ENCODE measurements at regions not wholly inside any gene's neighbourhood (a gene's known extent, or its start where the extent isn't known, plus 50 kb on each side); places are given as distances from the start of the nearest gene placed in this dataset.

- ATAC-seq = no peak
- TF ChIP-seq POU6F1 (CRISPR knock-in tag; IDR thresholded peaks at IDR 0.05; ENCODE audit: borderline replicate concordance, low read depth) (no peak), TSHZ2 (CRISPR knock-in tag; IDR thresholded peaks at IDR 0.05) (no peak), ZC3H10 (CRISPR knock-in tag; IDR thresholded peaks at IDR 0.05) (no peak), ZNF70 (CRISPR knock-in tag; IDR thresholded peaks at IDR 0.05) (no peak), BACH2 (CRISPR knock-in tag; IDR thresholded peaks at IDR 0.05; ENCODE audit: borderline replicate concordance) (no peak), RARB (CRISPR knock-in tag; IDR thresholded peaks at IDR 0.05) (no peak), CSDC2 (CRISPR knock-in tag; IDR thresholded peaks at IDR 0.05) (no peak), ZNF8 (CRISPR knock-in tag; IDR thresholded peaks at IDR 0.05) (no peak), CREB5 (CRISPR knock-in tag; IDR thresholded peaks at IDR 0.05; ENCODE audit: low read depth) (no peak), PATZ1 (CRISPR knock-in tag; IDR thresholded peaks at IDR 0.05; ENCODE audit: borderline replicate concordance) (no peak), ZNF565 (CRISPR knock-in tag; conservative IDR thresholded peaks at IDR 0.05; ENCODE audit: low read depth) (no peak), ESRRG (CRISPR knock-in tag; IDR thresholded peaks at IDR 0.05) (no peak), SNAI2 (CRISPR knock-in tag; IDR thresholded peaks at IDR 0.05) (no peak), CSRNP3 (CRISPR knock-in tag; IDR thresholded peaks at IDR 0.05) (no peak), ZFP30 (CRISPR knock-in tag; IDR thresholded peaks at IDR 0.05) (no peak), ZFP3 (CRISPR knock-in tag; IDR thresholded peaks at IDR 0.05) (no peak), ISL1 (CRISPR knock-in tag; IDR thresholded peaks at IDR 0.05) (no peak)
These were observed 538.5 kb downstream of the INHBA start for GRCh38 chr7:41164440-41164839.

- TF ChIP-seq PPARA (CRISPR knock-in tag; IDR thresholded peaks at IDR 0.05; ENCODE audit: borderline replicate concordance) (no peak), ZNF70 (CRISPR knock-in tag; IDR thresholded peaks at IDR 0.05) (no peak), OSR1 (CRISPR knock-in tag; IDR thresholded peaks at IDR 0.05) (no peak), ZNF8 (CRISPR knock-in tag; IDR thresholded peaks at IDR 0.05) (no peak), ZC3H10 (CRISPR knock-in tag; IDR thresholded peaks at IDR 0.05) (no peak)
- no peak for ATAC-seq
These were observed 538.9 kb downstream of the INHBA start for GRCh38 chr7:41163991-41164390.

GRCh38 chr7:41162612-41163011 lies 540.3 kb downstream of the INHBA start:
- no peak for ATAC-seq
- TF ChIP-seq ZNF565 (CRISPR knock-in tag; conservative IDR thresholded peaks at IDR 0.05; ENCODE audit: low read depth) (no peak), ZC3H10 (CRISPR knock-in tag; IDR thresholded peaks at IDR 0.05) (no peak), TOX (CRISPR knock-in tag; IDR thresholded peaks at IDR 0.05; ENCODE audit: borderline replicate concordance) (0 out of 2 replicates have a peak, but pooled peaks have one; percentile 14), BACH2 (CRISPR knock-in tag; IDR thresholded peaks at IDR 0.05; ENCODE audit: borderline replicate concordance) (no peak), OSR1 (CRISPR knock-in tag; IDR thresholded peaks at IDR 0.05) (no peak)

Measured in SK-N-SH treated with all-trans-retinoic acid at 6 μM for 48 hours (cell line).